ENCODE measurements at regions not wholly inside any gene's neighbourhood (a gene's known extent, or its start where the extent isn't known, plus 50 kb on each side); places are given as distances from the start of the nearest gene placed in this dataset.

DNA sequence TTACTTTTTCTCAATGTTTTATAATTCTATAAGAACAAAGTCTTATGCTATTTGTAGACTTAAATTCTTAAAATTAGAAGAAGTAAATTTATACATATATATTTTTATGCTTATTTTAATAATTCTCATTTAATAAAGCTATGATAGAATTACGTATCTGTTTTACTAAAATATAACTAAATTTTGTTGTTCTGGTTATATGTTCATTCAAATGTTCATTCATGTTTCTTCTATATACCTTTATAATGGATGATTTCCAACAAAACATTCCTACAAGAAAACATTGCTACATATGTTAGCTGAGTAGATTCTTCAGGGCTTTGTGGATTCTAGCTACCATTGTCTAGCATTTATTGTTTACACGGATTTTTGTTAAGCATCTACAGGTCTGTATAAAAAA, 634.3 kb upstream of the PCDH20 start:
- no peak overlapping the region for H3K4me3 ChIP-seq (replicated peaks in 1 of 3; ENCODE audit: insufficient read depth in 1 of 3, low read depth in 1 of 3, low read length in 3 of 3)
- no peak overlapping the region for H3K9ac ChIP-seq (replicated peaks; ENCODE audit: extremely low read depth, insufficient read depth, low read length)
- H3K79me2 ChIP-seq (ENCODE audit: control insufficient read depth, insufficient read depth, low read length), result no peaks in the 10 kb centered on the region
- no peak overlapping the region for H2AFZ ChIP-seq (ENCODE audit: low read depth, low read length)
- no peaks in the 10 kb centered on the region for H3K9me3 ChIP-seq (replicated peaks; ENCODE audit: control insufficient read depth, insufficient read depth, low read length)
- H3K9me1 ChIP-seq (replicated peaks; ENCODE audit: control insufficient read depth, extremely low read depth, insufficient read depth, low read length), result no peaks in the 10 kb centered on the region
- H3K4me2 ChIP-seq (ENCODE audit: insufficient read depth, low read length), result no peak overlapping the region
- intact Hi-C loops (cut with micrococcal nuclease) (no loop called here), dilution Hi-C loops (cut with MboI; ENCODE audit: extremely low pct_ligation_motif_present, low sequenced_read_pairs) (no loop called here)
- H3K36me3 ChIP-seq (ENCODE audit: control insufficient read depth in 2 of 2, extremely low read depth in 1 of 2, insufficient read depth in 2 of 2, low read length in 2 of 2), result no peaks in the 10 kb centered on the region
- H3K4me1 ChIP-seq (ENCODE audit: control insufficient read depth, extremely low read depth, insufficient read depth, low read length), result no peaks in the 10 kb centered on the region
- DNase-seq (ENCODE audit: low read depth, low spot score) (no peak), FAIRE-seq (no peak)
- H3K27ac ChIP-seq (ENCODE audit: insufficient read depth, low read depth, low read length), result no peak overlapping the region
- POLR2A ChIA-PET, result no interaction called here
- CTCF ChIA-PET, result no interaction called here
- TF ChIP-seq POLR2A (IDR thresholded peaks at IDR 0.05; ENCODE audit: low read depth, low read length) (no peak), JUN (IDR thresholded peaks at IDR 0.05; ENCODE audit: borderline replicate concordance, insufficient read depth, insufficient read length, low read depth) (no peak), MYC (IDR thresholded peaks at IDR 0.05; ENCODE audit: low read depth, low read length) (no peak), EZH2 (IDR thresholded peaks at IDR 0.05; ENCODE audit: borderline replicate concordance, low read depth, low read length, severe bottlenecking) (no peak), POLR2AphosphoS5 (IDR thresholded peaks at IDR 0.05; ENCODE audit: insufficient read depth, low read depth, low read length) (no peak), FOS (IDR thresholded peaks at IDR 0.05; ENCODE audit: borderline replicate concordance, insufficient read depth, low read length) (no peak), GATA2 (IDR thresholded peaks at IDR 0.05; ENCODE audit: insufficient read depth, insufficient read length, low read depth, low read length) (no peak)
- TF ChIP-seq, protein P1, sequence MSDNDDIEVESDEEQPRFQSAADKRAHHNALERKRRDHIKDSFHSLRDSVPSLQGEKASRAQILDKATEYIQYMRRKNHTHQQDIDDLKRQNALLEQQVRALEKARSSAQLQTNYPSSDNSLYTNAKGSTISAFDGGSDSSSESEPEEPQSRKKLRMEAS (IDR thresholded peaks at IDR 0.05; ENCODE audit: insufficient read depth, insufficient read length), result no peak
- TF ChIP-seq, protein P2, sequence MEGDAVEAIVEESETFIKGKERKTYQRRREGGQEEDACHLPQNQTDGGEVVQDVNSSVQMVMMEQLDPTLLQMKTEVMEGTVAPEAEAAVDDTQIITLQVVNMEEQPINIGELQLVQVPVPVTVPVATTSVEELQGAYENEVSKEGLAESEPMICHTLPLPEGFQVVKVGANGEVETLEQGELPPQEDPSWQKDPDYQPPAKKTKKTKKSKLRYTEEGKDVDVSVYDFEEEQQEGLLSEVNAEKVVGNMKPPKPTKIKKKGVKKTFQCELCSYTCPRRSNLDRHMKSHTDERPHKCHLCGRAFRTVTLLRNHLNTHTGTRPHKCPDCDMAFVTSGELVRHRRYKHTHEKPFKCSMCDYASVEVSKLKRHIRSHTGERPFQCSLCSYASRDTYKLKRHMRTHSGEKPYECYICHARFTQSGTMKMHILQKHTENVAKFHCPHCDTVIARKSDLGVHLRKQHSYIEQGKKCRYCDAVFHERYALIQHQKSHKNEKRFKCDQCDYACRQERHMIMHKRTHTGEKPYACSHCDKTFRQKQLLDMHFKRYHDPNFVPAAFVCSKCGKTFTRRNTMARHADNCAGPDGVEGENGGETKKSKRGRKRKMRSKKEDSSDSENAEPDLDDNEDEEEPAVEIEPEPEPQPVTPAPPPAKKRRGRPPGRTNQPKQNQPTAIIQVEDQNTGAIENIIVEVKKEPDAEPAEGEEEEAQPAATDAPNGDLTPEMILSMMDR (IDR thresholded peaks at IDR 0.05; ENCODE audit: extremely low read depth in 1 of 2, insufficient read depth in 1 of 2, low read depth in 1 of 2, low read length in 2 of 2), result no peak
- no peaks in the 10 kb centered on the region for H4K20me1 ChIP-seq (replicated peaks; ENCODE audit: control insufficient read depth, extremely low read depth, insufficient read depth, low read length)
- no peaks in the 10 kb centered on the region for H3K27me3 ChIP-seq (ENCODE audit: control insufficient read depth in 2 of 2, insufficient read depth in 2 of 2, low read length in 2 of 2)
- no TSS peak for BruUV-seq (replicated peaks)

Measured in endothelial cell of umbilical vein (primary cell).